SK-N-MC (cell line): ENCODE measurements at regions not wholly inside any gene's neighbourhood (a gene's known extent, or its start where the extent isn't known, plus 50 kb on each side); places are given as distances from the start of the nearest gene placed in this dataset.

Experiments used
- EZH2 ChIP-seq: fragments of 200-600 bp; sonication (generic); IDR thresholded peaks from one replicate; pipeline ENCODE4 v1.6.1; 2017; ENCODE audit warnings: antibody characterized with exemption
- POLR2AphosphoS5 ChIP-seq: IDR thresholded peaks from 2 replicates; pipeline ENCODE4 v1.6.1; 2012; ENCODE audit warnings: mild to moderate bottlenecking, low read depth, low read length, borderline replicate concordance

- TF ChIP-seq EZH2 (no peak), POLR2AphosphoS5 (no peak)
These were observed 1301.1 kb downstream of the DSC3 start for GRCh38 chr18:29741461-29741860.
